ENCODE measurements at regions not wholly inside any gene's neighbourhood (a gene's known extent, or its start where the extent isn't known, plus 50 kb on each side); places are given as distances from the start of the nearest gene placed in this dataset.

- Histone ChIP-seq H3K4me3 (ENCODE audit: low read length in 2 of 2) (no peak overlapping the region), H2AFZ (ENCODE audit: low read length) (no peak overlapping the region), H3K27me3 (ENCODE audit: control insufficient read depth in 3 of 3, insufficient read depth in 3 of 3, low read depth in 1 of 3, low read length in 3 of 3) (no peaks in the 10 kb centered on the region), H3K23ac (ENCODE audit: low read depth, low read length, poor library complexity) (no peak overlapping the region), H3K9ac (ENCODE audit: low read depth, low read length, poor library complexity) (no peak overlapping the region), H4K91ac (ENCODE audit: low read depth, low read length, poor library complexity) (no peak overlapping the region), H3K27ac (replicated peaks; ENCODE audit: low read length) (no peak overlapping the region), H3K4me2 (ENCODE audit: insufficient read depth, low read length, poor library complexity, severe bottlenecking) (no peak overlapping the region), H3K36me3 (replicated peaks in 1 of 2; ENCODE audit: control insufficient read depth in 2 of 2, insufficient read depth in 2 of 2, low read length in 2 of 2) (no peaks in the 10 kb centered on the region), H3K14ac (ENCODE audit: low read length) (no peak overlapping the region), H3K18ac (ENCODE audit: low read length) (no peak overlapping the region), H3K4ac (ENCODE audit: low read length) (no peak overlapping the region), H3K9me3 (replicated peaks in 1 of 2; ENCODE audit: control insufficient read depth in 2 of 2, insufficient read depth in 1 of 2, low read depth in 1 of 2, low read length in 2 of 2) (no peaks in the 10 kb centered on the region), H2AK5ac (ENCODE audit: low read depth, low read length) (no peak overlapping the region), H3K79me1 (ENCODE audit: low read depth, low read length) (no peaks in the 10 kb centered on the region), H3K4me1 (ENCODE audit: control insufficient read depth in 2 of 2, insufficient read depth in 1 of 2, low read depth in 1 of 2, low read length in 2 of 2) (peaks cover 0 to 2% of the 10 kb centered on the region in 2 donors), H4K8ac (ENCODE audit: low read depth, low read length) (no peak overlapping the region), H2BK120ac (ENCODE audit: low read depth, low read length) (no peak overlapping the region), H2BK12ac (ENCODE audit: low read length) (no peak overlapping the region), H2BK15ac (ENCODE audit: low read length) (no peak overlapping the region), H2BK5ac (ENCODE audit: low read length) (no peak overlapping the region)
- WGBS, 2 donors (ENCODE audit: extremely low coverage in 2 of 2, insufficient read length in 2 of 2, insufficient replicate concordance in 1 of 2) = no CpG with 5 or more reads among the region's 1 CpG
- no peak for DNase-seq (ENCODE audit: low spot score)
Measured at GRCh38 chrX:42691196-42691595, 86.8 kb downstream of the PPP1R2C start.

GRCh38 chrX:42686706-42687105 lies 91.3 kb downstream of the PPP1R2C start:
- H3K36me3 ChIP-seq (replicated peaks in 1 of 2; ENCODE audit: control insufficient read depth in 2 of 2, insufficient read depth in 2 of 2, low read length in 2 of 2) = no peaks in the 10 kb centered on the region

GRCh38 chrX:42686296-42686695 lies 91.7 kb downstream of the PPP1R2C start:
- Histone ChIP-seq H3K27me3 (ENCODE audit: control insufficient read depth in 3 of 3, insufficient read depth in 3 of 3, low read depth in 1 of 3, low read length in 3 of 3) (no peaks in the 10 kb centered on the region), H2BK120ac (ENCODE audit: low read depth, low read length) (no peak overlapping the region), H3K27ac (replicated peaks; ENCODE audit: low read length) (no peak overlapping the region), H3K18ac (ENCODE audit: low read length) (no peak overlapping the region), H4K8ac (ENCODE audit: low read depth, low read length) (no peak overlapping the region), H2BK5ac (ENCODE audit: low read length) (no peak overlapping the region), H4K91ac (ENCODE audit: low read depth, low read length, poor library complexity) (no peak overlapping the region), H2BK12ac (ENCODE audit: low read length) (no peak overlapping the region), H2AFZ (ENCODE audit: low read length) (no peak overlapping the region), H3K36me3 (replicated peaks in 1 of 2; ENCODE audit: control insufficient read depth in 2 of 2, insufficient read depth in 2 of 2, low read length in 2 of 2) (no peaks in the 10 kb centered on the region), H3K4ac (ENCODE audit: low read length) (no peak overlapping the region), H2BK15ac (ENCODE audit: low read length) (no peak overlapping the region), H2AK5ac (ENCODE audit: low read depth, low read length) (no peak overlapping the region), H3K79me1 (ENCODE audit: low read depth, low read length) (no peaks in the 10 kb centered on the region), H3K4me3 (ENCODE audit: low read length in 2 of 2) (no peak overlapping the region), H3K23ac (ENCODE audit: low read depth, low read length, poor library complexity) (no peak overlapping the region), H3K4me1 (ENCODE audit: control insufficient read depth in 2 of 2, insufficient read depth in 1 of 2, low read depth in 1 of 2, low read length in 2 of 2) (no peaks in the 10 kb centered on the region), H3K9me3 (replicated peaks in 1 of 2; ENCODE audit: control insufficient read depth in 2 of 2, insufficient read depth in 1 of 2, low read depth in 1 of 2, low read length in 2 of 2) (no peaks in the 10 kb centered on the region), H3K4me2 (ENCODE audit: insufficient read depth, low read length, poor library complexity, severe bottlenecking) (no peak overlapping the region), H3K9ac (ENCODE audit: low read depth, low read length, poor library complexity) (no peak overlapping the region), H3K14ac (ENCODE audit: low read length) (no peak overlapping the region)
- no peak for DNase-seq (ENCODE audit: low spot score)
- no CpG with 5 or more reads among the region's 1 CpG for WGBS, 2 donors (ENCODE audit: extremely low coverage in 2 of 2, insufficient read length in 2 of 2, insufficient replicate concordance in 1 of 2)

More at GRCh38 chrX:42686706-42687105, 91.3 kb downstream of the PPP1R2C start:
- H3K27me3 ChIP-seq (ENCODE audit: control insufficient read depth in 3 of 3, insufficient read depth in 3 of 3, low read depth in 1 of 3, low read length in 3 of 3) = no peaks in the 10 kb centered on the region
- no peak overlapping the region for H2AFZ ChIP-seq (ENCODE audit: low read length)
- H2BK15ac ChIP-seq (ENCODE audit: low read length) = no peak overlapping the region
- DNase-seq (ENCODE audit: low spot score) = no peak
- no peaks in the 10 kb centered on the region for H3K4me1 ChIP-seq (ENCODE audit: control insufficient read depth in 2 of 2, insufficient read depth in 1 of 2, low read depth in 1 of 2, low read length in 2 of 2)
- no peak overlapping the region for H3K9ac ChIP-seq (ENCODE audit: low read depth, low read length, poor library complexity)
- H3K14ac ChIP-seq (ENCODE audit: low read length) = no peak overlapping the region
- H4K91ac ChIP-seq (ENCODE audit: low read depth, low read length, poor library complexity) = no peak overlapping the region
- H3K23ac ChIP-seq (ENCODE audit: low read depth, low read length, poor library complexity) = no peak overlapping the region
- H2BK120ac ChIP-seq (ENCODE audit: low read depth, low read length) = no peak overlapping the region
- H3K4ac ChIP-seq (ENCODE audit: low read length) = no peak overlapping the region
- no peak overlapping the region for H2BK5ac ChIP-seq (ENCODE audit: low read length)
- no peak overlapping the region for H2AK5ac ChIP-seq (ENCODE audit: low read depth, low read length)
- no peaks in the 10 kb centered on the region for H3K79me1 ChIP-seq (ENCODE audit: low read depth, low read length)
- no peak overlapping the region for H3K4me3 ChIP-seq (ENCODE audit: low read length in 2 of 2)
- WGBS, 2 donors (ENCODE audit: extremely low coverage in 2 of 2, insufficient read length in 2 of 2, insufficient replicate concordance in 1 of 2) = no CpG with 5 or more reads among the region's 2 CpGs
- H3K9me3 ChIP-seq (replicated peaks in 1 of 2; ENCODE audit: control insufficient read depth in 2 of 2, insufficient read depth in 1 of 2, low read depth in 1 of 2, low read length in 2 of 2) = no peaks in the 10 kb centered on the region
- H3K4me2 ChIP-seq (ENCODE audit: insufficient read depth, low read length, poor library complexity, severe bottlenecking) = no peak overlapping the region
- no peak overlapping the region for H3K18ac ChIP-seq (ENCODE audit: low read length)
- no peak overlapping the region for H4K8ac ChIP-seq (ENCODE audit: low read depth, low read length)
- H2BK12ac ChIP-seq (ENCODE audit: low read length) = no peak overlapping the region
- no peak overlapping the region for H3K27ac ChIP-seq (replicated peaks; ENCODE audit: low read length)

GRCh38 chrX:42684065-42684464 lies 93.9 kb downstream of the PPP1R2C start:
- WGBS, 2 donors (ENCODE audit: extremely low coverage in 2 of 2, insufficient read length in 2 of 2, insufficient replicate concordance in 1 of 2) = no CpG with 5 or more reads among the region's 2 CpGs
- no peak overlapping the region for H4K8ac ChIP-seq (ENCODE audit: low read depth, low read length)
- H3K27ac ChIP-seq (replicated peaks; ENCODE audit: low read length) = no peak overlapping the region
- H2BK5ac ChIP-seq (ENCODE audit: low read length) = no peak overlapping the region
- H2AFZ ChIP-seq (ENCODE audit: low read length) = no peak overlapping the region
- H3K4me2 ChIP-seq (ENCODE audit: insufficient read depth, low read length, poor library complexity, severe bottlenecking) = no peak overlapping the region
- H3K14ac ChIP-seq (ENCODE audit: low read length) = no peak overlapping the region
- no peaks in the 10 kb centered on the region for H3K4me1 ChIP-seq (ENCODE audit: control insufficient read depth in 2 of 2, insufficient read depth in 1 of 2, low read depth in 1 of 2, low read length in 2 of 2)
- H3K36me3 ChIP-seq (replicated peaks in 1 of 2; ENCODE audit: control insufficient read depth in 2 of 2, insufficient read depth in 2 of 2, low read length in 2 of 2) = no peaks in the 10 kb centered on the region
- H2BK15ac ChIP-seq (ENCODE audit: low read length) = no peak overlapping the region
- no peak overlapping the region for H2AK5ac ChIP-seq (ENCODE audit: low read depth, low read length)
- no peak overlapping the region for H3K18ac ChIP-seq (ENCODE audit: low read length)
- no peaks in the 10 kb centered on the region for H3K9me3 ChIP-seq (replicated peaks in 1 of 2; ENCODE audit: control insufficient read depth in 2 of 2, insufficient read depth in 1 of 2, low read depth in 1 of 2, low read length in 2 of 2)
- H3K23ac ChIP-seq (ENCODE audit: low read depth, low read length, poor library complexity) = no peak overlapping the region
- no peaks in the 10 kb centered on the region for H3K27me3 ChIP-seq (ENCODE audit: control insufficient read depth in 3 of 3, insufficient read depth in 3 of 3, low read depth in 1 of 3, low read length in 3 of 3)
- H3K4ac ChIP-seq (ENCODE audit: low read length) = no peak overlapping the region
- H3K79me1 ChIP-seq (ENCODE audit: low read depth, low read length) = no peaks in the 10 kb centered on the region
- no peak overlapping the region for H4K91ac ChIP-seq (ENCODE audit: low read depth, low read length, poor library complexity)
- no peak overlapping the region for H3K9ac ChIP-seq (ENCODE audit: low read depth, low read length, poor library complexity)
- H2BK12ac ChIP-seq (ENCODE audit: low read length) = no peak overlapping the region
- no peak overlapping the region for H3K4me3 ChIP-seq (ENCODE audit: low read length in 2 of 2)
- DNase-seq (ENCODE audit: low spot score) = no peak
- H2BK120ac ChIP-seq (ENCODE audit: low read depth, low read length) = no peak overlapping the region
